IPS-18c (cell line): ENCODE measurements at regions not wholly inside any gene's neighbourhood (a gene's known extent, or its start where the extent isn't known, plus 50 kb on each side); places are given as distances from the start of the nearest gene placed in this dataset.

Source experiments
- H3K4me3 ChIP-seq: 2 replicates; pipeline ENCODE4 v1.7.0; 2013; ENCODE audit warnings: low read depth, mild to moderate bottlenecking, low read length, moderate library complexity; ENCODE audit not compliant: insufficient read depth
- H3K9me3 ChIP-seq: one replicate; pipeline ENCODE4 v1.6.1; 2013; ENCODE audit warnings: mild to moderate bottlenecking, low read length, moderate library complexity; ENCODE audit not compliant: control insufficient read depth, insufficient read depth

DNA sequence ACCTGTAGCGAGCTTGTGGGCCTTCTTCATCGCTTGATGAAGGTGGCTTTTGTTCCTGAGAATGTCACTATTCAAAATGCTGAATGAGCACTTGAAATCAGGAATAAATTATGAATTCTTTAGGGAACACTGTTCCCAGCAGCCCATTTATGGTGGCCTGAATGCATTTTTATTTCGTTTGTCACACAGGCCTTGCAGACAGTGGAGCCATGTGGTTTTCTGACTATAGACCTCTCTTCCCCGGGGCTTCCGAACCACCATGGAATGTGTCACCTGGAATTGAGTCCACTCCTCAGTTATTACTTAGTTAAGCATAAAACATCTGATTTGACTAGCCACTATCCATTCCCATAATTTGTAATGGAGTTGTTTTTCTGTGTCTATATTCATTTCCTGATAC, 396.9 kb downstream of the IRS2 start:
- no peaks in the 10 kb centered on the region for H3K9me3 ChIP-seq

GRCh38 chr13:109387471-109387870, 398.9 kb downstream of the IRS2 start:
- H3K4me3 ChIP-seq, result no peak overlapping the region
- no peaks in the 10 kb centered on the region for H3K9me3 ChIP-seq

More for the DNA sequence above, 396.9 kb downstream of the IRS2 start:
- no peak overlapping the region for H3K4me3 ChIP-seq

DNA sequence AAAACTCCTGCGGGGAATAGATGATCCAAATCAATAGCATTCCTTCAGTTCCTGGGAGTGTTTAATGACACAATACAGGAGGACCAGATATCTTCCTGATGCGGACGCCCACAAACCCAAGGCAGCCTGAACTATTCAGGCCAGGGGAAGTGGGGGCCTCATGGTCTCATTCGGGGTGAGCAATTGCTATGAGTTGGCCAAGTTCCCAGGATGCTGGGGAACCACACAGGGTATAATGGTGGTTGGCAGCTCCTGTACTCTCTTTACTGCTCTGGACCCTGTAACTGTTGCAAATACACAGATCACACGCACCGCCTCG, 401.2 kb downstream of the IRS2 start:
- no peak overlapping the region for H3K4me3 ChIP-seq
- H3K9me3 ChIP-seq, result no peaks in the 10 kb centered on the region

DNA sequence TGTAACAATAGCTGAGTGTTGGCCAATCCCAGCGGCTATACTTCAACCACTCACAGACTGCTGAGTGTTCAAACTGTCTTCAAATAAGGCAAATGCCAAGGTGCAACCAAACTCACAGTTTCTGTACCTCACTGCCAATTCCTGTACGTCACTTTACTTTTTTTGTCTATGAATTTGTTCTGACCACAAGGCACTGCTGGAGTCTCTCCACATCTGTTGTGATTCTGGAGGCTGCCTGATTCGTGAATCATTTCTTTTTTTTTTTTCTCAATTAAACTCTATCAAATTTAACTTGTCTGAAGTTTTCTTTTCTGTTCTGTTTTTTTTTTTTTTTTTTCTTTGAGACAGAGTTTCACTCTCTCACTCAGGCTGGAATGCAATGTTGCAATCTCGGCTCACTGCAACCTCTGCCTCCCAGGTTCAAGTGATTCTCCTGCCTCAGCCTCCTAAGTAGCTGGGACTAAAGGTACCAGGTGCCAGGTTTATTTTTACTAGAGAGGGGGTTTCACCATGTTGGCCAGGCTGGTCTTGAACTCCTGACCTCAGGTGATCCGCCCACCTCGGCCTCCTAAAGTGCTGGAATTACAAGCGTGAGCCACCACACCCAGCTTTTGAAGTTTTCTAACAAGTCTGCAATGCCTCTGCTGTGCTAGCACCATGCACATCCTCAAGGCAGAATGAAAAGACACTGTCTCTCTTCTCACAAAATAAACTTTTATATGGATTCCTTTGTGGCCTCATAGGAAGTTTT, 401.7 kb downstream of the IRS2 start:
- H3K9me3 ChIP-seq, result no peaks in the 10 kb centered on the region
- H3K4me3 ChIP-seq, result no peak overlapping the region

GRCh38 chr13:109383683-109384082, 402.7 kb downstream of the IRS2 start:
- Histone ChIP-seq H3K4me3 (no peak overlapping the region), H3K9me3 (no peaks in the 10 kb centered on the region)

- Histone ChIP-seq H3K4me3 (no peak overlapping the region), H3K9me3 (no peaks in the 10 kb centered on the region)
These were observed 404.7 kb downstream of the IRS2 start for GRCh38 chr13:109381546-109382180.

DNA sequence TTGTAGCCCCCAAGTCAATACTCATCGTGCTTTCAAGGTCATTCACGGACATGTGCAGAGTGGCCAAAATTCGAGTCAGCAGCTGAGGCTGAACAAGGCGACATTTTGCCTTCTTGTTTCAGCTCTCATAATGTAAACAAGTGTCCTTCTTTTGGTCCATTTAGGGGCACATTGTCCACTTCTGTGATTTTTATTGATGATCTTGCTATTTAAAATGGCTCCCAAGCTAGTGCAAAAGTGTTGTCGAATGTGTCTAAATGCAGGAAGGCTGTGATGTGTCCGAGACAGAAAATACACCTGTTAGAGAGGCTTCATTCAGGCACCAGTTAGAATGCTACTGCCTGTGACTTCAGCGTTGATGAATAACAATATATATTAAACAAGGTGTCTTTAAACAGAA, 405.9 kb downstream of the IRS2 start:
- H3K4me3 ChIP-seq, result no peak overlapping the region
- no peaks in the 10 kb centered on the region for H3K9me3 ChIP-seq

DNA sequence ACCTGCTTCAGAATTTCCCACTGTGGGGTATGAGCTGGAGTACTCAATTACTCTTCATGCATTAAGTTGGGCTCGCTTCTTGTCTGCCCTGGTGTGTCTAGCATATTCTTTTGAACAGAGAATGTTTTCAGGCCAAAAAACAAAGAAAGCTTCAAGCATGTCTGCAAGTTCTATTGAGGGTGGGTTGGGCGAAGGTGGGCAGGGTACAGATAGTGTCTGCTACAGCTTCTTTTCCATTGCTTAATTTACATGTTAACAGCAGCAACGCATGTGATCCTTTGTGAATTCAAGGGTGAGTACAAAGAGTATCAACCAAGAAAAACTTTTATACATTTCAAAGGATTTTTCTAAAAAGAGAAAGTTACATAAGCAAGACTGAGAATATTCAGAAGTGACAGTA, 406.5 kb downstream of the IRS2 start:
- Histone ChIP-seq H3K9me3 (no peaks in the 10 kb centered on the region), H3K4me3 (no peak overlapping the region)

GRCh38 chr13:109376936-109377335, 409.4 kb downstream of the IRS2 start:
- H3K4me3 ChIP-seq, result no peak overlapping the region
- H3K9me3 ChIP-seq, result no peaks in the 10 kb centered on the region

DNA sequence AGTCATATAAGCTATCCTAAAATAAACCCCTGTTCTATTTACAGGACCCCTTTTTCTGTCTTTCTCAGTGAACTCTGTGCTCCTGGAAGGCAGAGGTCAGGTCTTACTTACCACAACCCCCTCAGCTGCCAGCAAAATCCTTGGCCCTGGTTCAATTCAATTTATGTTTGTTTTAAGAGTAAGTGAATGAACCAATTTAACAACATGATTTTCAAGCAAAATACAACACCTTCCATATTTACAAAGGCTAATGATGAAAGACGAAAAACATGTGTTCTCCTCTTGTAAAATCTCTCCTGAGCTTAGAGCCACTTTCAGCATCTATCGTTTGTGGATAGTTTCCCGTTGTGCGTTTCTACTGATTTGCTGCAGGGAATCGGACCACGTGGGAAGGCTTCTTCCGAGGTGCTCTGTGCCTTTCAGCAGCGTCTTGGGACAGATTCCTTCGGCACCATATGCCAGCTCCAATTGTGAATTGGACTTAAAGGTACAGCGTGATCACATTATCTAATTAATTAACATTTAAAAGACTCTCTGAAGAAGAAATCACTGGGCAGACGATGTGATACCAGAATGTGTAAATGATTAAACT, 411.7 kb downstream of the IRS2 start:
- Histone ChIP-seq H3K9me3 (no peaks in the 10 kb centered on the region), H3K4me3 (no peak overlapping the region)

DNA sequence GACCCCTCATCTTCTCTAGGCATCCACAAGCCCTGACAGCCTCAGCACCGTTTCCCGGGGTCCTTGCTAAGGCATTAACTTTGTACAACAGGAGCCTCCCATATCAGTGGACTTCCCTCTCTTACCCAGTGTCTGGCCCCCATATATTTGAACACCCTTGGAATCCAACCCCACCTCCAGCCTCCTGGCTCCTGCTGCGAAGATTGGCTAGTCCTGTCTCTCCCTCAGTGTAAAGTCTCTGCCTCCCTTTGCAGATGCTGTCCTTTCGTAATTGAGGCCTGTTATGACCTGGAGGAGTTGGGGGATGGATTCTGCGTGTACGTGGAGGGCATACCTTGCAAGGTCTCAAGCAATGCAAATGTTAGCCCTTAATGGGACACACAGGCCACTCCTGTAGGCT, 413.7 kb downstream of the IRS2 start:
- Histone ChIP-seq H3K4me3 (no peak overlapping the region), H3K9me3 (no peaks in the 10 kb centered on the region)

DNA sequence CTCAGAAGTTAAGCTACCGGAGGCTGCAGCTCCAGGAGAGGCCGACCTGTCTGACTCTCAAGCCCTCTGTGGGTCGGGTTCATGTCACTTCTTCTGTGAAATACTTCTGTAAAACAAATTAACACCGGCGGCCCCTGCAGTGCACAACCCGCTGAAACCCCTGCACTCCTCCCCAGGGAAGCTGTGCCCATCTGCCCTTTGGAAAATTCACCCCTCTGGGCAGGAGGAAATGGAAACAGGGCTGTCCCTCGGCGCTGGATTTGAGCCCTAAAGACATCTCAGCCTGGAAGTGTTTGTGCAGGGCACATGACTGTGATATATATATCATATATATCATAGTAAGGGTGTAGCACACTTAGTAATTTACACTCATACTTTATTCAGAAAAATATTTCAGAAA, 415.3 kb downstream of the IRS2 start:
- H3K4me3 ChIP-seq, result no peak overlapping the region

GRCh38 chr13:109370496-109370895, 415.9 kb downstream of the IRS2 start:
- no peaks in the 10 kb centered on the region for H3K9me3 ChIP-seq
- no peak overlapping the region for H3K4me3 ChIP-seq

More for the DNA sequence above, 415.3 kb downstream of the IRS2 start:
- H3K9me3 ChIP-seq, result no peaks in the 10 kb centered on the region

DNA sequence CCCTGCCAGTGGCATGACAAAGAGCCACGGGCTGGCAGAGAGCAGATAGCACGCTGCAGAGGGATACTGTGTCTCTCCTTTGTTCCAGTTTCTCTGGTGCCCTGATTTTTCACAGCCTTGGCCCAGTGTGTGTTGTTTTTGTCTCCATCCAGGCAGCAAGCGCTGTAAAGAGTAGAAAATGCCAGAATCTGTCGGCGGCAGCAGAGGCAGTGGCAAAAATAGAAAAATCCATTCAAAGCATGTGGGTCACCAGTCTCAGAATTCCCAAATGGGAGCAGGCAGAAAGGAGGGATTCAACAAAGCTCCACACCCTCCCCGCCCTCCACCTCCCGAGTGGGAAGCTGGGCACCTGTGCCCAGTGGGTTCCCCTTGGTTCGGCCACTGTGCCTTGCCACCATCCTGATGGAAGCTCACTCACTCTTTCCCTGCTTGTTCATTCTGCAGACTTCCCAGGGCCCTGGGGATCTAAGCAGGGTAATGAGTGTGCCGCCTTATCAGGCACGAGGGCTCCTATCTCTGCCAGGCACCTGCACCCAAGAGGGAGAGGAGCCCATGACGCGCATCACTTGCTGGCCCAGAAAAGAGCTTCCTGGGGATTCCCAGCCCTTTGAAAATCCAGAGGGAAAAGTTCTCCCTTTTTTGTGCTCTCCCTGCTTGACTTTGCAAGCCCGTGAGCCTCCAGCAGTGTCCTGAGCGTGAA, 416.9 kb downstream of the IRS2 start:
- Histone ChIP-seq H3K4me3 (no peak overlapping the region), H3K9me3 (no peaks in the 10 kb centered on the region)

GRCh38 chr13:109368230-109368629, 418.2 kb downstream of the IRS2 start:
- no peaks in the 10 kb centered on the region for H3K9me3 ChIP-seq
- no peak overlapping the region for H3K4me3 ChIP-seq

DNA sequence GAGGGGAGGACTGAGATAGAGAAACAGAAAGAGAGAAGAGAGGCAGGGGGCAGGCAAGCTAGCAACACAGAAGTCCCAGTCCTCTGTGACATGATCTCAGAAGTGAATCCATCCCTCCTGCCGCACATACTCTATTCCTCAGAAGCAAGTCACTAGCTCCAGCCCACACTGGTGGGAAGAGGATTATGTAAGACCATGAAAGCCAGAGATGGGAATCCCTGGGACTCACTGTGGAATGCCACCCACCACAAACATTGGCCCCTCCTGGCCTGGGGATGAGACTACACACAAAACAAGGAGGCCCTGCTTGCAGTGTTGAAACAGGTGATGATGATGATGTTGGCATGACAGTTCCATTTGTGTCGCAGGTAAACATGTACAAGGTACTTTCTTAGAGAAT, 419.9 kb downstream of the IRS2 start:
- no peak overlapping the region for H3K4me3 ChIP-seq
- H3K9me3 ChIP-seq, result no peaks in the 10 kb centered on the region

GRCh38 chr13:109363431-109363830, 423.0 kb downstream of the IRS2 start:
- H3K9me3 ChIP-seq, result no peaks in the 10 kb centered on the region
- no peak overlapping the region for H3K4me3 ChIP-seq

GRCh38 chr13:109362616-109363015, 423.8 kb downstream of the IRS2 start:
- no peaks in the 10 kb centered on the region for H3K9me3 ChIP-seq
- no peak overlapping the region for H3K4me3 ChIP-seq
